ENCODE measurements at regions not wholly inside any gene's neighbourhood (a gene's known extent, or its start where the extent isn't known, plus 50 kb on each side); places are given as distances from the start of the nearest gene placed in this dataset.
"Not testable (repeated sequence)": the region's sequence is repeated elsewhere in the genome, so short reads cannot be mapped to it uniquely, and the experiment has no call there.

- no peak for DNase-seq (ENCODE audit: low spot score)
Observed at GRCh38 chr5:115435778-115436712, 108.5 kb downstream of the FEM1C start.

DNA sequence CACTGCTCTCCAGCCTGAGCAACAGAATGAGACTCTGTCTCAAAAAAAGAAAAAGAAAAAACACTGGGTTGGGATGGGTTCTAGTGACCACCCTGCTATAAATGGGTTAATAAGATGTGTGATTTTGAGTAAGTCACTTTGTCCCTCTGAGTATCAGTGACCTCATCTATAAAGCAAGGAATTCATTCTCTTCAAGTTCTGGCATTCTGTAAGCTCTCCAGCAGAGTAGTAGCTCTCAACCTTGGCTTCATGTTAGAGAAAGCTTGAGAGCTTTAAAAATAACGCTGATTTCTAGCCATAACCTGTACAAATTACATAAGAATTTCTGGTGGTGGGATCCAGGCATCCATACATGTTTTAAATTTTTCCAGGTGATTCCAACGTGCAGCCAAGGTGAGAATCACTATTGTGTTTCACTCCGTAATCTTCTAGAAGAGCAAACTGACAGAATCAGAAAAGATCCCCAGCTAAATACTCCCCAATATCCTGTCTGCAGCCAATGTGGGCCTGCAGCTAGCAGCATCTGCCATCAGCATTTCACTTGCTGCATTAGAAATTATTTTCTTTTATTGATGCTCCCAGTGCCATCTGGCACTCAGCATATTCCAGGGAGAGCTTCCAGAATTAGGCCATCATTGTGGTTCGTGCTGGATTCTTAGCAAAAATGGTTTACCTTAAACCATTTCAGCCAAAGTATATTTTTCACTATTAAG lies 109.4 kb downstream of the FEM1C start:
- DNase-seq (ENCODE audit: low spot score) = no peak

DNA sequence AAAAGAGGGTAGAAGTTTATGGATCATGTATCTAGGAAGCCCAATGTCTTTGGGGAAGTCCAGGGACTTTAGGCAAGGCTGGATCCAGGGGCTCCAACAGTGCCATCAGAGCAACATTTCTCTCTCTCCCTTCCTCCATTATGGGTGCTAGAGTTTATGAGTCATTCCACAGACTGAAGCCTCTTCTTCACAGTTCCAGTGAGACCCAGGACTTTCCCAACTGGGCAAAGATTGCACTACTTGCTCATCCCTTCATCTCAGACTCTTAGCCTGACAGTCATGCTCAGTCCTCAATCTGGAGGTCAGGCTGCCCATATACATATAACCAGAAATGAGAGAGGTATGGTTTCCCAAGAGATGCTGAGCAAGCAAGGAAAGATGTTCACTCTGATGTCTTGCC lies 110.7 kb downstream of the FEM1C start:
- no peak for DNase-seq (ENCODE audit: low spot score)

DNA sequence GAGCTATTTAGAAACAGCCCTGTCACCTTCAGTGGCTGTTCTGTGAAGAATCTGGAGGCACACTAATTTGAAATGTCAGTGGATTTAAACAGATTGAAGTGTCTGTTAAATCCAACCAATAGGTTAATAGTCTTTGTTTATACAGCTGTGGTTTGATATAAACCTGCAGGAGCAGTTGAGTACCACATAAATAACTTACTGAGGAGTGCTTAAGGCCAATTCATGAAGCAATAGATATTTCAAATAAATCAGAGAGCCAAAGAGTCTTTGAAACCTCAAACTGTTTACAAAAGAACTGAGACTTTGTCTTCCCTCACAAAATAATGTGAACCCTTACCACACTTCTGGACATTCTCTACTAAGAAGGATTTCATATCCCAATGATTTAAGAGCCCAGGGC lies 111.9 kb downstream of the FEM1C start:
- no peak for DNase-seq (ENCODE audit: low spot score)

DNA sequence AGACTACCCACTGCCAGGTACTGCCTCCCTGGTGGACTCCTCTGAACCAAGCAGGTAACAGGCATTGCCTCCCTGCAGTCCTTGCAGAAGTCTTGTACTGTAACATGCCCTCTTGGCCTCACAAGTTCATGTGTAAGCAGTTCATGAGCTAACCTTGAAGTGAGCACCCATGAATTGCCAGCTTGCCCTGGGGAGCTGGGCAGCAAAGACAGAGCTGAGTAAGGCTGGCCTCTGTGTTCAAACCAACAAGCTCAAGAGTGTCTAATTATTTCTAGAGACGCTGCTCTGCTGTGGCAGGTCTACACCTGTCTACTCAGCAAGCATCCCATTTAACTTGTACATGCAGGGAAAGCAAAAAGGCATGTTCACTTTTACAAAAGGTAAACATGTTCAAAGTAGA lies 113.5 kb downstream of the FEM1C start:
- no peak for DNase-seq (ENCODE audit: low spot score)

DNA sequence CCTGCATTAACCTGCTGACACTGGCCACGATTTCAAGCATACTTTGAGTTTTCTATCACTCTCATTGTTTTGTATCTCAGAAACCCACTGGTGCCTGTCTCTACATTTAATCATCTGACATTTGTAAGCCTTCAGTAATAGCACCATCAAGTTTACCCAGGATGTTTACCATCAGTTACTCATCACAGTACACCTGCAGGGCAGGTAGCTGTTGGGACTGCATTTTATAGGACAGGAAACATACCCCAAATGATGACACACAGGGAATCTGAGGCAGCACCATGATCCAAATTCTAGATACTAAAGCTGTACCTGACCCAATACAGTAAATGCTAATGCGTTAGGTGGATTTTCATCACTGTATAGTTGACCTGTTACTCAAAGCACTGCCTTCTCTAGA lies 114.2 kb downstream of the FEM1C start:
- DNase-seq (ENCODE audit: low spot score) = no peak

DNA sequence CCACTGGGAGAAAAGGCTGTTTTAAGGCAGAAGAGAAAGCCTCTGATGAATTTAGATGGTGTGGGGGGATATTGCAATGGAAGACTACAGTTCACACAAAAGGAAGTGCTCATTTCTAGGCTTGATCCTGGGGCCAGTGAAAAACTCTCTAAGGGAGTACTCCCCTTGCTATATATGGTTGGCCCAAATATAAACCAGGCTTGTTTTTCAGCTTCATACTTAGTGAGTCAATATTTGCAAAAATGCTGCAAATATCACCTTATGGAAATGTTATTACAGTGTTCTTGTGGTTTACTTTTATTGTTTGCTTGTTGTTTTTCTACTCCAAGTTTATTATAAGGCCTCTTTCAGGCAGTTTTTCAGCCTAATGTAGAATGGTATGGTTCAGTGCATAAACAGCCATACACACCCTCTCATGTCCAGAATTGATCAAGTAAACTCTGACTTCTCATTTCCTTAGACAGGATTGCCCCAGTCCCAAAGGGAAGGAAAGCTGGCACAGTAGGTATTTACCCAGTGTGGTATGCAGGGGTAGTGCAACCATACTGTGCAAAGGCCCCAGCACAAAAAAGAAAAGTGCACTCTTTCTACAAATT lies 115.1 kb downstream of the FEM1C start:
- no peak for DNase-seq (ENCODE audit: low spot score)

DNA sequence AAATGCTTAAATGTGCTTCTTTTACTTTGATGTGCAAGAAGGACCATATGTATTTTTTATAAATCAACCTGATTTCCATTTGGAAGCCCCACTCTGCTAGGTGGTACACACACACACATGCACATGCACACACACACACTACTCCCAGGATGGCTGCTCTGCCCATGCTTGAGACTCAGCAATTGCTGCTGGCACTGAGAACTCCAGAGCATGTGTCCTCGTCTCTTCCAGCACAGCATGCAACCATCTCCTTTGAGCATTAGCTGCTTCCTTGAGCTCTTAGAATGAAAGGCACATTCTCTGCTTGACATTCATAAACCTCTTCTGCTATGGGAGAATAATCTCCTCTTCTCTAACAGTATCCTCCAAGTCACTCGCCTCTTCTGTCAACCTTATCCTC lies 115.9 kb downstream of the FEM1C start:
- no peak for DNase-seq (ENCODE audit: low spot score)

GRCh38 chr5:115428248-115428647 lies 116.3 kb downstream of the FEM1C start:
- no peak for DNase-seq (ENCODE audit: low spot score)

GRCh38 chr5:115424446-115424845 lies 120.1 kb downstream of the FEM1C start:
- no peak for DNase-seq (ENCODE audit: low spot score)

DNA sequence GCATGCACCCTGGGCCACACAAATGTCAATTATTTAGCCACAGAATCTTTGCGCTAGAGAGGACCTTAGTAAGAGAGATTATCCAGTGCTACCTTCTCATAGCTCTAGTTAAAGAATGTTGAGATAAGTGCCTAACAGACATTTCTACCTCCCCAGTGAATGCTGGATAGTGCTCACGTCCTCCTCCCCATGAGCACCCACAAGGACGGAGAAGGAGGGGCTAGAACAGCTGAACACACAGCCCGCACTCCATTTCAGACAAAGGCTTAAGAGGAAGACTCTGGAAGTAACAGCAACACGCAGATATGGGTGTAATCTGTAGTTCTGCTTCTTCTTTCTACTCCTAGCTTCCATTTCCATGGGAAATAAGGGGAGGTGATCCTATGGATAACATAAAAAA lies 120.5 kb downstream of the FEM1C start:
- DNase-seq (ENCODE audit: low spot score) = no peak

- no peak for DNase-seq (ENCODE audit: low spot score)
Observed at GRCh38 chr5:115423541-115423940, 121.0 kb downstream of the FEM1C start.

DNA sequence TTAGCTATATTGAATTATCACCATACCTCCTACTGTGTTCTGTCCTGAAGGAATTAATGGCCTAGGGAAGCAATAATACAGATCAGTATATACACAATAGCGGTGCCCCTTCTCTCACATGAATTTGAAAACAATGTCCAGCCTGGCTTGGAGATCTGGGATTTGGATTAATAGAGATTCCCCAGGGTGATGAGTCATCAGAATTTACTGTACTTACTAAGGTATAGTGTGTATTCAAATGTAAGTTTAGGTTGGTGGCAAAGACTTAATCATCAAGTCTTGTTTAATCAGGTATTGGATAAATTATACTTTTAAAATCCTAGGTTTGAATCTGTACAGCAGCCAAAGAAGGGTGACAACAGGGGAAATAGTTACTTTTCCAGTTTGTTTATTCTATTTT lies 121.5 kb downstream of the FEM1C start:
- no peak for DNase-seq (ENCODE audit: low spot score)

GRCh38 chr5:115420812-115421211 lies 123.8 kb downstream of the FEM1C start:
- DNase-seq (ENCODE audit: low spot score) = not testable (repeated sequence)

GRCh38 chr5:115419846-115420585 lies 123.6 kb upstream of the CCDC112 start:
- no peak for DNase-seq (ENCODE audit: low spot score)

- no peak for DNase-seq (ENCODE audit: low spot score)
Observed at GRCh38 chr5:115418788-115419187, 122.3 kb upstream of the CCDC112 start.

DNA sequence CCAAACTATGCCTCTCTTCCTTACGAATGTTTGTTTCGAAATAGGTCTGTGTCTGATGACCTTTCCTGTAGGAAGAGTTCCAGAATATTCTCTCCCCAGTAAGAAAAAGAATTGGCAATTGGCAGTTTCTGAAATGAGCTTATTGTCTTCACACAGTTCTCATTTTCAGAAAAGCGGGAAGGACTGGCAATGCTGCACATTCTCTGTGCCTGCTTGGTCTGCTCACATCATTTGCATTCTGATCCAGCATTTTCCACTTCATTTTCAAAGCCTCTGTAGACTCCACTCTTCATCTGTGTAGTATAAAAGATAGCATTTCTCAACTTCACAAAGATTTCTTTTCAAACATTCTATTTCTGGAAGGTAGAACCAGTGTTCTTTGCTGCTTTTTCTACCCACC lies 120.6 kb upstream of the CCDC112 start:
- peak; percentile 65 for DNase-seq (ENCODE audit: low spot score)

DNA sequence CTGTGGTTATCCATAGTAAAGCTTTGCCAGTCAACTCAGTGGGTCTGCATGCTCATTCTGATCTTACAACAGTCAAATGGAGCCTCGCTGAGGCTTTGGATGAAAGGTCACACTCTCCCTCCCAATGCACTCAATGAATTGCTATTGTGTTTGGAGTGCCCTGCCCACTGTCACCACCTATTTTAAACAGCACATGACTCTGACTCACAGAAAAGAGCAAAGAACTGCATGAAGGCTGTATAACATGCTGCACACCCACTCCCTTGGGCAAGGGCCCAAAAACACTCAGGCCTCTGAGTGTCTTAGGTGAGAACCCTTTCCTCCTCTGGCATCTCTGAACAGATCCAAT lies 118.7 kb upstream of the CCDC112 start:
- DNase-seq (ENCODE audit: low spot score) = peak; percentile 76

DNA sequence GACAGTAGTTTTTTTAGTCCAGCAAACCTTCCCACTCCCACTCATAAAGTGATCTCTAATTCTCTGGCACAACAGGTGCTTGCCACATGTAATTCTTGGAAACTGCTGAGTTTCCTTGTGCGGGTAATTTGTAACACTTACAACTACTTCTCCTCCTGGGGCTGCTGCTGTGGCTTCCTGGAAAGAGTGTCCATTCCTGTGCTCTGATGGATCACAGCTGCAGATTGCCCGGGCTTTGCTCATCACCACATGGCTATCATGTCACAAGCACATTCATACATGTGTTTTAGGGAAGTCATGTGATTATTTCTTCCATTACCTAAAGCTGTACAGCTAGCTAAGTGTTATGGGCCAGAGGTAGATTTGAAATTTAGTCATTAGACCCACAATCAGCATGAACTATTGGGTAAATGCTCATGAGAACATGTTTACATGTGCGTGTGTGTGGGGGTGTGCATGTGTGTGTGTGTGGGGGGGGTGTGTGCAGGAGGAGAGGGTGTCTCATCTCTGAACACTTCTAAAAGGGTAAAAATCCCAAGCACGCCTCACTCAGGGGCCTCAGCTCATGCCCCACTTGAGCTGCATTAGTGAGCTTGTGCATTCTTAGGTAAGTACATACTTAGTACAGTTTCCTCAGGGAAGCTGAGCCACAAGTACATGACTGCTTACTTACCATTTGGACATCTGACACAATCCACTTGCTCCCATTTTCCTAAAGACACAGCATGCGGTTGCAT lies 118.1 kb upstream of the CCDC112 start:
- no peak for DNase-seq (ENCODE audit: low spot score)

DNA sequence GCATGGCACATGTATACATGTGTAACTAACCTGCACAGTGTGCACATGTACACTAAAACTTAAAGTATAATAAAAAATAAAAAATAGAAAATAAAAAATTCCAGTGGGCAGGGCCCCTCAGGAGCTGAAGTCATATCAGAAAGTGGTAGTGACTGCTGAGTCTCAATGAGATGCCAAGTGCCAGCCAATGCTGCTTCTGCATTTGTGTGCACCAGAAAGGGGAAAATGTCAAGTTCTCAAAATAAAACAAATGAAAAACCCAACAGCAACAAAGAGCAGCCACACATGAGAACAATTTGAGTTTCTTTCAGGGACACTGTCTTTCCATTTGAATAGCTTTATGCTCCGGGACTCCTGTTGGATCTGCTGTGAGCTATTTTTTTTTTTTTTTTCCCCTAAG lies 117.2 kb upstream of the CCDC112 start:
- no peak for DNase-seq (ENCODE audit: low spot score)

- DNase-seq (ENCODE audit: low spot score) = no peak
Observed at GRCh38 chr5:115409094-115409493, 112.6 kb upstream of the CCDC112 start.

All from pons (tissue), 1 donor.